Vagina (tissue), 2 donors: ENCODE measurements at regions not wholly inside any gene's neighbourhood (a gene's known extent, or its start where the extent isn't known, plus 50 kb on each side); places are given as distances from the start of the nearest gene placed in this dataset.

Experiments used
- DNase-seq, 2 donors: peaks; one replicate each; pipeline ENCODE4 v3.0.0-alpha.2; 2017; ENCODE audit errors: extremely low spot score in 2 of 2
- H3K27ac ChIP-seq: fragments of 200-600 bp; sonication (generic); one replicate; pipeline ENCODE4 v1.5.1; 2019
- H3K27me3 ChIP-seq: fragments of 200-600 bp; sonication (generic); one replicate; pipeline ENCODE4 v1.5.1; 2019
- H3K36me3 ChIP-seq, 2 donors: fragments of 200-600 bp; sonication (generic); one replicate each; pipeline ENCODE4 v1.5.1; 2017 to 2019
- H3K4me1 ChIP-seq: fragments of 200-600 bp; sonication (generic); one replicate; pipeline ENCODE4 v1.5.1; 2019
- H3K4me3 ChIP-seq, 2 donors: fragments of 200-600 bp; sonication (generic); 1 replicate in 1 of 2; 2 replicates in 1 of 2; pipeline ENCODE4 v1.5.1; 2016 to 2019
- H3K9me3 ChIP-seq: fragments of 200-600 bp; sonication (generic); one replicate; pipeline ENCODE4 v1.5.1; 2019
- POLR2A ChIP-seq, 2 donors: fragments of 450-650 bp; IDR thresholded peaks; one replicate each; pipeline ENCODE4 v1.6.1; 2017; ENCODE audit warnings: antibody characterized with exemption in 2 of 2, mild to moderate bottlenecking in 2 of 2, moderate library complexity in 2 of 2
- POLR2AphosphoS5 ChIP-seq, 2 donors: sonication (generic); formaldehyde crosslinking; IDR thresholded peaks; one replicate each; pipeline ENCODE4 v1.9.0; 2017; ENCODE audit warnings: antibody characterized with exemption in 2 of 2, mild to moderate bottlenecking in 2 of 2, low read depth in 1 of 2; ENCODE audit not compliant: insufficient read depth in 1 of 2
- intact Hi-C: fragments of 100-400 bp; cut with DNase I; formaldehyde crosslinking; loops from one replicate; pipeline ENCODE4 v1.15.1; 2023
- TF ChIP-seq, protein P1 (sequence below), 3 experiments: fragments of 450-650 bp in 2 of 3; fragments of 200-600 bp in 1 of 3; sonication (generic) in 1 of 3; IDR thresholded peaks; one replicate each; pipeline ENCODE4 v1.5.1; 2017 to 2019; ENCODE audit warnings: antibody characterized with exemption in 3 of 3, mild to moderate bottlenecking in 2 of 3, moderate library complexity in 2 of 3

DNA sequence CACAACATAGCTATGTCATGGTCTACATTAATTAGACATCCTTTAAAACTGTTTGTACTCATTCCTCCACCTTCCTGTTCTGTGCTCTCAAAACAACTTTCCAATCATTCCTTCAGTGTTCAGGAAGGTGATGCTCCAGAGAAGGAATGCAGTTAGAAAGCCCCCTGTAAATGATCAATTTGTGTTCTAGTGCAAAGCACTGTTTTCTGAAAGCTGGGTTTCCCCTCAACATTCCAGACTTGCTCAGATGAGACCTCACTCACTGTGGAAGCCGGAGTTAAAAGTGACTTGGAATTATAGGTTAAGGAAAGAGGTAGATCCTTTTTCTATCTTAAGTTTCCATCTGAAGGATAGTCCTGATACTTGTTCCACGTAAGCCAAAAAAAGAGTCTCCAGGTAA, 95.9 kb downstream of the BMP2 start:
- Histone ChIP-seq H3K4me3 (no peak overlapping the region), H3K27me3 (no peaks in the 10 kb centered on the region), H3K4me1 (peaks cover 5% of the 10 kb centered on the region), H3K27ac (no peak overlapping the region), H3K36me3 (no peaks in the 10 kb centered on the region), H3K9me3 (no peaks in the 10 kb centered on the region)
- intact Hi-C loops = no loop called here
- TF ChIP-seq POLR2AphosphoS5 (IDR thresholded peaks at IDR 0.05; ENCODE audit: insufficient read depth in 1 of 2, low read depth in 1 of 2) (no peak), POLR2A (IDR thresholded peaks at IDR 0.05) (no peak)
- TF ChIP-seq, protein P1, sequence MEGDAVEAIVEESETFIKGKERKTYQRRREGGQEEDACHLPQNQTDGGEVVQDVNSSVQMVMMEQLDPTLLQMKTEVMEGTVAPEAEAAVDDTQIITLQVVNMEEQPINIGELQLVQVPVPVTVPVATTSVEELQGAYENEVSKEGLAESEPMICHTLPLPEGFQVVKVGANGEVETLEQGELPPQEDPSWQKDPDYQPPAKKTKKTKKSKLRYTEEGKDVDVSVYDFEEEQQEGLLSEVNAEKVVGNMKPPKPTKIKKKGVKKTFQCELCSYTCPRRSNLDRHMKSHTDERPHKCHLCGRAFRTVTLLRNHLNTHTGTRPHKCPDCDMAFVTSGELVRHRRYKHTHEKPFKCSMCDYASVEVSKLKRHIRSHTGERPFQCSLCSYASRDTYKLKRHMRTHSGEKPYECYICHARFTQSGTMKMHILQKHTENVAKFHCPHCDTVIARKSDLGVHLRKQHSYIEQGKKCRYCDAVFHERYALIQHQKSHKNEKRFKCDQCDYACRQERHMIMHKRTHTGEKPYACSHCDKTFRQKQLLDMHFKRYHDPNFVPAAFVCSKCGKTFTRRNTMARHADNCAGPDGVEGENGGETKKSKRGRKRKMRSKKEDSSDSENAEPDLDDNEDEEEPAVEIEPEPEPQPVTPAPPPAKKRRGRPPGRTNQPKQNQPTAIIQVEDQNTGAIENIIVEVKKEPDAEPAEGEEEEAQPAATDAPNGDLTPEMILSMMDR (IDR thresholded peaks at IDR 0.05) = no peak
- DNase-seq = no peak

DNA sequence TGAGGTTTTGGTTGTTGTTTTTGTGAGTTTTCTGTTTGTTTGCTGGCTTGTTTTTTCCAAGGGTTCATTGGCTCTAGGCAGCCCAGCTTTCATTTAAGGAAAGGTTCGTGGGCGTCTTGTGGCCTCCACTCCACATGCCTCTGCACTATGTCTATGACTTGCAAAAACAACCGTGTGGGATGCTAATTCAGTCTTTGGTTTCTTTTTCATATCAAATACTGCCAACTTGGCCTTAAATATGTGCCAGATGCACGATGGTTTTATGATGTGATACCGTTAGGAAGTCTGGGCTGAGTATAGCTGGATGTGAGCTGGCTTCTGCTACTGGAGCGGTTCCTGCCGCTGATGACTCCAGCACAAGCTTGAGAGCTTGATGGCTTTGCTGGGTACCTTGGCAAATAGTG, 96.3 kb downstream of the BMP2 start:
- Histone ChIP-seq H3K4me3 (no peak overlapping the region), H3K9me3 (no peaks in the 10 kb centered on the region), H3K36me3 (no peaks in the 10 kb centered on the region), H3K4me1 (peaks cover 5% of the 10 kb centered on the region), H3K27me3 (no peaks in the 10 kb centered on the region), H3K27ac (no peak overlapping the region)
- intact Hi-C loops = no loop called here
- DNase-seq = no peak
- TF ChIP-seq, protein P1 (IDR thresholded peaks at IDR 0.05) = no peak
- TF ChIP-seq POLR2AphosphoS5 (IDR thresholded peaks at IDR 0.05; ENCODE audit: insufficient read depth in 1 of 2, low read depth in 1 of 2) = no peak
- no peak for TF ChIP-seq POLR2A (IDR thresholded peaks at IDR 0.05)

DNA sequence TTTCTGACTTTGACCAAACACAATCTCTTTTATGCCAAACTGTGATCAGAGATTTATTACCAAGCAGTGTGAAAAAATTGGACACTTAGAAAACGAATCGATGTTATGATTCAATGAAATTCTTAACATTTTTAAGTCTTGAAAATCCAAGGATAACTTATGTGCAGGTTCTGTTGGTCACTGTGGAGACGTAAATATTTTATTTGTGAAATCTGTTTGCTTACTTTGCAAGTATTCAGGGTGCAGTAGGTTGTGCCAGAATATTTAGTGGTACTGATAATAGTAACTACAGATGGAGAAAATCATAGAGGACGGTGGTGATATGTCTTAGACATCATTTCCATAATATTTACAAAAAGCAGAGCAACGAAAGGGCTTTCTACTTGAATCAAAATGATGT, 97.3 kb downstream of the BMP2 start:
- TF ChIP-seq, protein P1 (IDR thresholded peaks at IDR 0.05) = no peak
- TF ChIP-seq POLR2AphosphoS5 (IDR thresholded peaks at IDR 0.05; ENCODE audit: insufficient read depth in 1 of 2, low read depth in 1 of 2) = no peak
- TF ChIP-seq POLR2A (IDR thresholded peaks at IDR 0.05) = no peak
- H3K36me3 ChIP-seq = no peaks in the 10 kb centered on the region
- no peaks in the 10 kb centered on the region for H3K9me3 ChIP-seq
- no peak overlapping the region for H3K27ac ChIP-seq
- H3K4me1 ChIP-seq = peaks cover 5% of the 10 kb centered on the region
- H3K27me3 ChIP-seq = no peaks in the 10 kb centered on the region
- intact Hi-C loops = no loop called here
- no peak for DNase-seq
- no peak overlapping the region for H3K4me3 ChIP-seq

DNA sequence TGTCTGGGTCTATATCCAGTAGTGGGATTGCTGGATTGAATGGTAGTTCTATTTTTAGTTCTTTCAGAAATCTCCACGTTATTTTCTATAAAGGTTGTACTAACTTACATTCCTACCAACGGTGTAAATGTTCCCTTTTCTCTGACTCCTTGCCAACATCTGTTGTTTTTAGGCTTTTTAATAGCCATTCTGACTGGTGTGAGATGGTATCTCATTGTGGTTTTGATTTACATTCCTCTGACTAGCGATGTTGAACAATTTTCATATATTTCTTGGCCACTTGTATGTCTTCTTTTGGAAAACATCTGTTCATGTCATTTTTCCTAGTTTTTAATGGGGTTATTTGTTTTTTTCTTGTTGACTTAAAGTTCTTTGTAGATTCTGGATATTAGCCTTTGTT, 99.3 kb downstream of the BMP2 start:
- intact Hi-C loops = no loop called here
- TF ChIP-seq, protein P1 (IDR thresholded peaks at IDR 0.05) = no peak
- TF ChIP-seq POLR2A (IDR thresholded peaks at IDR 0.05) = no peak
- TF ChIP-seq POLR2AphosphoS5 (IDR thresholded peaks at IDR 0.05; ENCODE audit: insufficient read depth in 1 of 2, low read depth in 1 of 2) = no peak

DNA sequence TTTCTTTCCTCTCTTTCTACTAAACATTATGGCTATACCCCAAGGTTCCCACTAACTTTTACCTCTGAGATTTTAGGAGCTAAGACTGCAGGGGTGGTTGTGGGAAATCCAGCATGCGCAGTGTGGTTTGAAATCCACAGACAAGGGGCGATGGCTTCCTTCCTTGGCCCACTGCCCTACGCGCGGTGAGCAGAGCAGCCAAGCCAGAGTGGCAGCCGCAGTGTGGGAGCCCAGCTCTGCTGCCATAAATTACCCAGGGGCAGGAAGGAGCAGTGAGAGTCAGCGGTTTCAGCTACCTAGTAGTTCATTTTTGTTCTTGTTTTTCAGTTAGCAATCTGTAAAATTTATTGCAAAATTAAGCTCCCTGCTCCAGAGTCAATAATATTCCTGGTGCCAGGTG, 101.4 kb downstream of the BMP2 start:
- no peak for TF ChIP-seq POLR2A (IDR thresholded peaks at IDR 0.05)
- TF ChIP-seq, protein P1 (IDR thresholded peaks at IDR 0.05) = no peak
- TF ChIP-seq POLR2AphosphoS5 (IDR thresholded peaks at IDR 0.05; ENCODE audit: insufficient read depth in 1 of 2, low read depth in 1 of 2) = no peak
- Histone ChIP-seq H3K27ac (no peak overlapping the region), H3K27me3 (no peaks in the 10 kb centered on the region), H3K36me3 (no peaks in the 10 kb centered on the region), H3K9me3 (no peaks in the 10 kb centered on the region), H3K4me3 (no peak overlapping the region), H3K4me1 (peaks cover 5% of the 10 kb centered on the region)
- no peak for DNase-seq
- intact Hi-C loops = no loop called here

More for the DNA sequence above, 99.3 kb downstream of the BMP2 start:
- Histone ChIP-seq H3K9me3 (no peaks in the 10 kb centered on the region), H3K4me3 (no peak overlapping the region), H3K27ac (no peak overlapping the region), H3K36me3 (no peaks in the 10 kb centered on the region), H3K4me1 (peaks cover 5% of the 10 kb centered on the region), H3K27me3 (no peaks in the 10 kb centered on the region)
- no peak for DNase-seq
